Glutamatergic neuron (in vitro differentiated cells): ENCODE measurements at regions not wholly inside any gene's neighbourhood (a gene's known extent, or its start where the extent isn't known, plus 50 kb on each side); places are given as distances from the start of the nearest gene placed in this dataset.

ENCODE experiments used
- DNase-seq: peaks from one replicate; pipeline ENCODE4 v3.0.0; 2022
- H3K27ac Mint-ChIP-seq: one replicate; pipeline ENCODE4 v1.8.0; 2020; ENCODE audit warnings: mild to moderate bottlenecking, mixed read lengths, inconsistent platforms; ENCODE audit not compliant: unreplicated experiment
- H3K27me3 Mint-ChIP-seq: one replicate; pipeline ENCODE4 v1.8.0; 2020; ENCODE audit warnings: mild to moderate bottlenecking, moderate library complexity, mixed read lengths, inconsistent platforms; ENCODE audit not compliant: unreplicated experiment
- H3K36me3 Mint-ChIP-seq: one replicate; pipeline ENCODE4 v1.8.0; 2020; ENCODE audit warnings: mild to moderate bottlenecking, mixed read lengths, inconsistent platforms; ENCODE audit not compliant: unreplicated experiment
- H3K4me1 Mint-ChIP-seq: one replicate; pipeline ENCODE4 v1.8.0; 2020; ENCODE audit warnings: mild to moderate bottlenecking, low read depth, mixed read lengths, inconsistent platforms; ENCODE audit not compliant: unreplicated experiment
- H3K4me3 Mint-ChIP-seq: one replicate; pipeline ENCODE4 v1.8.0; 2020; ENCODE audit warnings: mild to moderate bottlenecking, mixed read lengths, inconsistent platforms; ENCODE audit not compliant: unreplicated experiment
- H3K9me3 Mint-ChIP-seq: one replicate; pipeline ENCODE4 v1.8.0; 2020; ENCODE audit warnings: mild to moderate bottlenecking, moderate library complexity, mixed read lengths, inconsistent platforms; ENCODE audit not compliant: unreplicated experiment
- TF ChIP-seq, protein P1 (sequence below): fragments of 200-600 bp; sonication (generic); IDR thresholded peaks from one replicate; pipeline ENCODE4 v1.5.0; 2021; ENCODE audit not compliant: partially characterized antibody, unreplicated experiment

DNA sequence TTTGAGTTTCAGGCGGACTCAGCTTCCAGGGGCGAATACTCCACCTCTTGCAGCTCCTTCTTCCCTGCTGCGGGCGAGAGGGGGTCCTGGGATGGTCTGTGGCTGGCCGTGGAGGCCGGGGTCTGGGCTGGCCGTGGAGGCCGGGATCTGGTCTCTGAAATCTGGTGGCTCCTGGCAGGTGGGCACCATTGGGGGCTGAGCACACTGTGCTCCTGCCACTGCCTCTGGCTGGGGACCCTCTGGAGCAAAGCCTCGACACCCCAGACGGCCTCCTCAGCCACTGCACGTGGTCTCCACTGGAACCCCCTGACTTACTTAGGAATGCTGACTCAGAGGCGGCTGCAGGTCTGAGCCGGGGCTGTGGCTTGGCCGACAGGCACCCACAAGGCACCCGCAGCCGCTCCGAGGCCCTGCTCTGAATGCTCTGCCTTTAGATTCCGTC is 100.1 kb upstream of the ALKAL2 start:
- Mint-ChIP-seq H3K27me3 (peaks cover 4% of the 10 kb centered on the region), H3K9me3 (peaks cover 1% of the 10 kb centered on the region), H3K4me3 (no peak overlapping the region), H3K36me3 (no peaks in the 10 kb centered on the region), H3K4me1 (peaks cover 6% of the 10 kb centered on the region), H3K27ac (no peak overlapping the region)
- TF ChIP-seq, protein P1, sequence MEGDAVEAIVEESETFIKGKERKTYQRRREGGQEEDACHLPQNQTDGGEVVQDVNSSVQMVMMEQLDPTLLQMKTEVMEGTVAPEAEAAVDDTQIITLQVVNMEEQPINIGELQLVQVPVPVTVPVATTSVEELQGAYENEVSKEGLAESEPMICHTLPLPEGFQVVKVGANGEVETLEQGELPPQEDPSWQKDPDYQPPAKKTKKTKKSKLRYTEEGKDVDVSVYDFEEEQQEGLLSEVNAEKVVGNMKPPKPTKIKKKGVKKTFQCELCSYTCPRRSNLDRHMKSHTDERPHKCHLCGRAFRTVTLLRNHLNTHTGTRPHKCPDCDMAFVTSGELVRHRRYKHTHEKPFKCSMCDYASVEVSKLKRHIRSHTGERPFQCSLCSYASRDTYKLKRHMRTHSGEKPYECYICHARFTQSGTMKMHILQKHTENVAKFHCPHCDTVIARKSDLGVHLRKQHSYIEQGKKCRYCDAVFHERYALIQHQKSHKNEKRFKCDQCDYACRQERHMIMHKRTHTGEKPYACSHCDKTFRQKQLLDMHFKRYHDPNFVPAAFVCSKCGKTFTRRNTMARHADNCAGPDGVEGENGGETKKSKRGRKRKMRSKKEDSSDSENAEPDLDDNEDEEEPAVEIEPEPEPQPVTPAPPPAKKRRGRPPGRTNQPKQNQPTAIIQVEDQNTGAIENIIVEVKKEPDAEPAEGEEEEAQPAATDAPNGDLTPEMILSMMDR, result no peak
- no peak for DNase-seq

DNA sequence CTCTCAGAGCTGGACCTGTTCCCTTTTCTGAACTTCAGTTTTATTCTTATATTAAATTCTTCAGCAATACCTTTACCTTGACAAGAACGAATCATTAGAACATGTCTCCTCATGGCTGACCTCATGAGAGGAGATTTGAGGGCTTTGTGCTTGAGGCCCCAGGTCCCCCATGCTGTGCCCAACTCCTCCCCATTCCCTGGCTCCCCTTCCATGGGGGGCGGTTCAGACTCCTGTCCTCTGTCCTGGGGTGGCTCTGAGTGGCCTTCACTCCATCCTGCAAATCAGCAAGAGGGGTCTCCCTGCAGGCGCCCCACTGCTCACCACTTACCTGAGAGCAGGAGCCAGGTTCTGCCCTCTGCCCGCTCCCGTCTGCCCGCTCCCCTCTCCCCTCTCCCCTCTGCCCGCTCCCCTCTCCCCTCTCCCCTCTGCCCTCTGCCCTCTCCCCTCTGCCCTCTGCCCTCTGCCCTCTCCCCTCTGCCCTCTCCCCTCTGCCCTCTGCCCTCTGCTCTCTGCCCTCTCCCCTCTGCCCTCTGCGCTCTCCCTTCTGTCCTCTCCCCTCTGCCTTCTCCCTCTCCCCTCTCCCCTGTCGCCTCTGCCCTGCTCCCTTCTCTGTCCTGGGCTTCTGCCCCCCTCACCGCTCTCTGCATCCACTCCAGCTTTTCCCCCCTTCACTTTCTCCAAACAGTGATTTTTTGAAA is 98.7 kb upstream of the ALKAL2 start:
- Mint-ChIP-seq H3K9me3 (peaks cover 1% of the 10 kb centered on the region), H3K27me3 (peaks cover 4% of the 10 kb centered on the region), H3K4me3 (no peak overlapping the region), H3K27ac (no peak overlapping the region), H3K4me1 (peaks cover 6% of the 10 kb centered on the region), H3K36me3 (no peaks in the 10 kb centered on the region)
- TF ChIP-seq, protein P1, result no peak
- DNase-seq, result no peak

DNA sequence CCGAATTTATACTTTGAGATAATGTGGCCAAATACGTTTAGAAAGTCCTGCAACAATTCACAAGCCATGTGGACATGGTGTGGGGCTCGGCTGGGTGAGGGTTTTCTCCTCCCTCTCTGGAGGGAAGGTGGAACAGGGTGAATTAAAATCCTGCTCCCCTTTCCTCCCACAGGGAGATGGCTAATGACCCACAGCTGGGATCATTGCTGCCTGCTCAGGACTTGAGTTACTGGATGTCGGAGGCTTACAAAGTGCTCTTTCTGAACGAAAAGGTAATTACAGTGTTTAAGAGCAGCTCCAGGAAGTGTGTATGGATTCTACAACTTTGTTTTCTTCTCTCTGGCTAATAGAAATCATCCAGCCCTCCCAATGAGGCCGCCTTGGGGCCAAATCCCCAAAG is 97.9 kb upstream of the ALKAL2 start:
- no peaks in the 10 kb centered on the region for H3K36me3 Mint-ChIP-seq
- H3K4me1 Mint-ChIP-seq, result peaks cover 6% of the 10 kb centered on the region
- peaks cover 1% of the 10 kb centered on the region for H3K9me3 Mint-ChIP-seq
- no peak for DNase-seq
- peaks cover 4% of the 10 kb centered on the region for H3K27me3 Mint-ChIP-seq
- no peak overlapping the region for H3K4me3 Mint-ChIP-seq
- no peak overlapping the region for H3K27ac Mint-ChIP-seq
- TF ChIP-seq, protein P1, result no peak

DNA sequence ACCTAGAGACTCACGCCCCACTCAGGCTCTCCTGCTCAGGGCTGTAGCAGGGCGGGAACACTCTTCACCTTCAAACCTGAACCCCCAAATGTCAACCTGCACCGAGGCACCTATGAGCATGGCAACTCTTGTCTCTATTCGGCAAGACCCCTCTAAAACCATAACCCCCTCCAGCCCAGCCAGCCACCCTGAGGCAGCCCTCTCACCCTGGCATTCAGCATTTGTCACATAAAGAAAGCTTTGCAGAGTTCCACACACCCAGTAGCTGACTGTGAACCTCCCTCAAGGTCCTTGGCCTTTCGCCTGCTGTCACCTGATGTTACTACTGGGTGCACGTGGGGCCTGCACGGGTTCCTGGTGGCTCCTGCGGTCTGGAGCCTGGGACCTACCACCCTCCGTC is 97.2 kb upstream of the ALKAL2 start:
- Mint-ChIP-seq H3K36me3 (no peaks in the 10 kb centered on the region), H3K27ac (no peak overlapping the region), H3K27me3 (peaks cover 4% of the 10 kb centered on the region), H3K4me3 (no peak overlapping the region), H3K4me1 (peaks cover 6% of the 10 kb centered on the region), H3K9me3 (peaks cover 1% of the 10 kb centered on the region)
- TF ChIP-seq, protein P1, result no peak
- no peak for DNase-seq

DNA sequence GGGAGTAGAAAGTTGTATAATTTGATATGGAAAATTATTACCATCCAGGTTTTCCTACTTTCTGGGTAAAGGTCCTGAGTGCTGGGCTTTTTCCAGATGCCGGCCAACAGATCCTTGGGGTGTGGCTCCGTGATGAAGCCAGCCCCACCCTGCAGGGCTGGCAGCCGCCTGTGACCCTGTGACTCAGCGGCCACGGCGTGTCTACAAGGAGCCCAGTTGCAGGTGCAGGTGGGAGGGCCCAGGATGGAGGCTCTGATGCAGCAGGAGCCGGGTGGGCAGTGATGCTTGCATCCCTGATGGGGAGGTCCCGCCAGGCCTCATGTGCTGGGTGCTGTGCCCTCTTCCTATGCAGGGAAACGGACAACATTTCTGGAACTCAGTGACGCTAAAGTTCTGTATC is 96.0 kb upstream of the ALKAL2 start:
- H3K27ac Mint-ChIP-seq, result no peak overlapping the region
- peaks cover 3% of the 10 kb centered on the region for H3K27me3 Mint-ChIP-seq
- H3K9me3 Mint-ChIP-seq, result peaks cover 1% of the 10 kb centered on the region
- no peak for DNase-seq
- peaks cover 6% of the 10 kb centered on the region for H3K4me1 Mint-ChIP-seq
- TF ChIP-seq, protein P1, result no peak
- no peak overlapping the region for H3K4me3 Mint-ChIP-seq
- H3K36me3 Mint-ChIP-seq, result no peaks in the 10 kb centered on the region
